Stimulated activated CD4-positive, alpha-beta T cell treated with anti-CD3 and anti-CD28 coated beads, TNF-alpha, amount 100 ng/mL, for 1 hour (primary cell): ENCODE measurements at regions not wholly inside any gene's neighbourhood (a gene's known extent, or its start where the extent isn't known, plus 50 kb on each side); places are given as distances from the start of the nearest gene placed in this dataset.

Experiments used
- DNase-seq, 3 donors: peaks; one replicate each; pipeline ENCODE4 v3.0.0-alpha.2; 2020; ENCODE audit warnings: low read depth in 3 of 3, low spot score in 1 of 3

DNA sequence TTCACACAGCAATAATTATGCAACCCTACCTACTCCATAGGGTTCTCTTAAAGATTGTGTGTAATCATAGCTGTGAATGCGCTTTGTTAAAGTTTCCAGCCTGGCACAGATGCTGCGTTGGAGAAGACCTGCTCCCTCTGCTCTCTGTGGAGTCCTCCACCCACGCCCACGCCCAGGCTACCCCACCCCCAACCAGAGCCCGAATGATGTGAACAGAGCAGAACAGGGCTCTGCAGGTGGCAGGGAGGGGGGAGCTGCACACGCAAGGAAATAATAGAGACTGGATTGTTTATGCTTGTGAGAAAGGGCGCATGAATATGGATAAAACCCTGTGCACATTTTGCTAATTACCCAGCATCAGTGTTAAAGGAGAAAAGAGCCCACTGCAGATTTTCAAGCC, 447.5 kb downstream of the BCL11A start:
- no peak for DNase-seq

DNA sequence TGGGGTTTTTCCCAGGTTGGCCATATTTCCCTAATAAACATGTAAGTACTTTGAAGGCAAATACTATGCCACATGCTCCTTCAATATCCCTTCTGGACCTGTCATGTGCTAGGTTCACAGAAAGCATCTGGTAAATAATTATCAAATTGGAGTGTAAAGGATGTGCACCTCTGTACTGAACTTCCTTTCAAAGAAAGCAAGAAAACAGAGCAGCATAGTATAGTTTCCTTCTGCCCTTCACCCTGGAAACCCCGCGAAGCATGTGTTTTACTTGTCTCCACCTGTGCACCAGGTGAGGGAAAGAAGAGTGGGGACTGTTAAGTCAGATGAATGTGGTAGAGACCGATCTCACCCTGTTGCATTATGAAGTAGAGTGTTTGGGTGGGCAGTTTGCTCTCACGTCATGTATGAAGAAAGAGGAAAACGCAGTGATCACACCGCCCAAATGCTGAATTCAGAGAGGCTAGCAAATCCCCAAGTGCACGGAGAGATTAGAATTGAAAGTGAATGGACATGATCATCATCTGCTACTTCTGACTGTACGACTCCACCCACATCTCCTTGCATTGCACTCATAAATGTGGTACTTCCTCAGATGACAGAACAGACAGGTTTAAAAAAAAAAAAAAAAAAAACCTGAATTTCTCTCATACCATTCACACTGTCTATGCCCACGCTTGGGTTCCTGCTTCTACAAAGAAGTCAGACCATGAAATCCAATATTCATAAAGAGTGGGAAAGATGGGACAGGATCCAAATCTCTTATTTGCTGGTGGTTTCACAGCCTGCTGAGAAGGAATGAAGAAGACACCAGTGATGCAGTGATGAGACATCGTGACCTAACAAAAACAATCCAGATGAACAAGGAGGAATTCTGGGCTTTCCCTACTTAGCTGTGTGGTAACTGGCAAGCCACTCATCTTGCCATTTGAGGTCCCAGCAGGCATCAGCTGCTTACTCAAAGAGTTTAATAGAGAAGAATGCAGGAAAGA, 448.6 kb downstream of the BCL11A start:
- no peak for DNase-seq

DNA sequence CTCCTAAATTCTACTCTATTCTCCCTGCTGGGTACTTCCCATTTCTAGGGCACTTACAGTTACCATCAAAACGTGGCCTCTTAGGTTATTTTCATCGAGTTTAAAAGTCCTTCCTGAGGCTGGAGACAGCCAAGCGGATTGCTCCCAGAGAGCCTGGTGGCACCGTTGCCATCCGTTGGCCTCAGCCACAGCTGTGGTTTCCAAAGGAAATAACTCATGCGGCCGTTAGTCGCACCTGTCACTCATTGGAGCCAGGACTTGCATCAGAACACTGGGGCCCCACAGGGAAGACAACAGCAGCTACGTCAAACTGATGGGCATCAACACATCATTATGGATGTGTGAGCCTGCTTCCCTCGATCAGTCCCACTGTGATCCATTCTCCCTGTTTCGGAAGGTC, 453.4 kb downstream of the BCL11A start:
- no peak for DNase-seq

DNA sequence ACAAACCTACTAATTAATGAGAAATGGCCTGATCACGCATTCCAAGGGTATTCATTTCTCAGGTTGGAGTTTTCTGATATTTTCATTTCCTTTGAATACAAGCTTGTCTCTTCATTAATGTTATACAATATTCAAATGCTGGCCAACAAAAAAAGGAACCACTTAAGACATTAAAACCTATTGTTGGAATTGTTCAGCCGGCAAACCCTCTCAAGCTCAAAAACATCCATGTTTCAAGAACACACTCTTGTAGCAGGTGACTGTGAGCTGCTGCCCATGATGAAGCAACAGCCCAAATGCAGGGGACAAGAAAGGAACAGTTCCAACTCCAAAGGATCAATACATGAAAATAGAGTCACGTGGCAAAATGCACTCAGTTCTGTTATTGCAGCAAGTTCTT, 454.5 kb downstream of the BCL11A start:
- no peak for DNase-seq

DNA sequence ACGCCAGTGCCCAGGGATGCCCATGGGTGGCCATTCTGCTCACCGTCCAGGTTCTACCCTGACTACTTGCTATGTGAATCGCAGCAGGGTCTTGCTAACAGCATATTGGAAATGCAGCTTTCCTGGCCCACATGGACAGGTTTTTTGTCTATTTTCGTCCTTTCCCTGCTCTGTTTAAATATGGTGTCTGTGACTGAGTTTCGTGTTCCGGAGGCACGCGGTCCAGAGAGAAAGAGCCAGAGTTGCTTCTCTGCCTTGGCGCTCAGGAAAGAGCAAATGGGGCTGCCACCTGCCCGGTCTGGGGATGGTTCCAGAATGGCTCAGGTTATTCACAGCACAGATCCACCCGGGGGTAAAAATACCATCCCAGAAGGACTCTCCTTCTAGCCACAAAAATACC, 456.2 kb downstream of the BCL11A start:
- DNase-seq, result no peak

DNA sequence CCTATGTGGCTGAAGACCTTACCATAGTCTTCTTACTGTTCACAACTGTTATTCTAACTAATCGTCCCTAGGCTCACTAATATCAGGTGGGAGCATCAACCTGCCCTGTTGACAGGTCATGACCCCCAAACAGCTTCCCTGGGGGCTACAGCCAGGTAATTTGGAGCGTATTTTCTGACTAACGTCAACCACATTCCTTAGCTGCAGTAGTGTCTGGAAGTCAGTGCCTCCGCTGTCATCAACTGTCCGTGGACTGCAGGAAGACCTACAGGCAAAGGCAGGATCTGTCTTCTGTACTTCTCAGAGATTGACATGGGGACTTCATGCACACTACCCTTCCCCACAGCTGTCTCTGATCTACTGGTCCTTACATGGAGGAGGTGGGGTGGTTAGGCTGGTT, 456.9 kb downstream of the BCL11A start:
- DNase-seq, result no peak

DNA sequence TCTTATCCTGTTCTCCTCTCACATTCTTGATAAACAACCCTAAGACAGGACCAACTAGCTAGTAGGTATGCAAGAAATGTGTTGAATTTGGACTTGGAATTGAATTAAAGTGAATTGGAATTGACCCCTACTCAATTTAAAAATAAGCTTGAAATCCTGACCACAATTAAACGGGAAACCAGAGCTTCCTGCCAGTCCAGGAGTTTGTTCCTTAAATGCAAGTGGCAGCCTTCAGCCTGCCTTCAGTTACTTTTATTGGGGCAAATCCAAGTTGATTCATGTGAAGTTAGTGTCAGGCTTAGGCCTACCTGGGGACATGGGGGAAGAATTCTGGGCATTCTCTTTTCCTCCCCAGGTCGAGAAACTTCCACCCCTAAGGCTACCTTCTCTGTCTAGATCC, 457.6 kb downstream of the BCL11A start:
- DNase-seq, result no peak

DNA sequence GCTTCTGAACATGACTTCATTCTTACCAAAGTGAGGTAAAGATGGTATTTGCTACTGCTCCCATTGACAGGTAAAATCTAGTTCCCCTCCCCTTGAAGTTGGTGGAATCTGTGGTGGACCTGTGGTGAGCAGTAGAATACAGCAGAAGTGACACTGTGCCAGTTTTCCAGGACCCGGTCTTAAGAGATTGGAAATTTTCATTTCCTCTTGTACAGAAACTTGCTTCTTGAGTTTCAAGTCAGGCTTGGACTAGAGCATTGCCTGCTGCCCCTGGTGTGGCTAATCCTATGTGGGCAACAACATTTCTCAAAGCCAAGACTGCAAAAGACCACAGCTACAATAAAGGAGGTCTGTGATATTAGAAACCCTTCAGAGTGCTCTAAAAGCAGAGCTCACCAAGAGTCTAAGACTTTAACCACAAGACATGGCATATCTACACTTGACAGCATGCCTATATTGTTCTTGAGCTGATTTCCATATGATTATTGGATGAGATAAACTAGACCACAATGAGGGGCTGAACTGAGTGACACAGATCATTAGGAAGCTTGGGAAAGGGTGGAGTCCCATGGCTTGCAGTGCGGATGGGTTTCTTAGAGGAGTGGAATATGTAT, 458.1 kb downstream of the BCL11A start:
- DNase-seq, result no peak

DNA sequence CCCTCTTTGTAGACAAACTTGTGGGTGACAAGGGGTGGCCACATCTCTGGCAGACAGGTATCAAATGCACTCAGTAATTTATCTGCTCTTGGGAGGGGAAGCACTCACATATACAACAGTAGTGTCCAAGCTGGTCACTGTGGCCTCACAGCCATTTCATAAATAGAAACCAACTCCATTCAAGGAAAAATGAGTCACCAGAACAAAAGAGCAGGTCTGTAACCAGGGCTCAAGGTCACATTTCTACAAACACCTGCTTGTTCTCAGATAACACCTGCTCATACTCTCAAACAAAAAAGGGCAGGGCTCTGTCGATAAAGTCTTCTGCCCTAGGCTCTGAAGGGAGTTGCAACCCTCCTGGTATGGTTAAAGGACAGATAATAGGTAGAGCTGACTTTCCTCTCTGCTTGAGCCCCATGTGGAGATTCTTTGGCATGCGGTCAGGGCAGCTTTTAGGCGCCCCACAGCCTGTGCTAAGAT, 459.0 kb downstream of the BCL11A start:
- no peak for DNase-seq

DNA sequence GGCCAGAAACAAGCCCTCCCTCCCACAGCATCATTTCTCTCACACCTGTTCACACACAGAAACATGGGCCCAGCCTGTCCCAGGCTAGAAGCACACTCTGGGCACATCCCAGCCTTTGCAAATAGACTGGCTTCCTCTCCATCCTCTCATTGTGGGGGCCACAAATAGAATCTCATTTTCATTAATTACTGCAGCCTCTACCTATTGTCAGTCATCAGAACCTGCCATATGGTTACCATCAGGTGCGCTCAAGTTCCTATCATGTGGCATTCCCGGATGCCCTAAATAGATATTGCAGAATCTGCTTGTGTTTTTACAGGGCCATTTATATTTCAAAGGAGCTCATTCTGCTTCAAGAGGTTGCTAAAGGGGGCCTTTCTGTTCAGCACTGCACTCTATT, 460.7 kb downstream of the BCL11A start:
- DNase-seq, result no peak

DNA sequence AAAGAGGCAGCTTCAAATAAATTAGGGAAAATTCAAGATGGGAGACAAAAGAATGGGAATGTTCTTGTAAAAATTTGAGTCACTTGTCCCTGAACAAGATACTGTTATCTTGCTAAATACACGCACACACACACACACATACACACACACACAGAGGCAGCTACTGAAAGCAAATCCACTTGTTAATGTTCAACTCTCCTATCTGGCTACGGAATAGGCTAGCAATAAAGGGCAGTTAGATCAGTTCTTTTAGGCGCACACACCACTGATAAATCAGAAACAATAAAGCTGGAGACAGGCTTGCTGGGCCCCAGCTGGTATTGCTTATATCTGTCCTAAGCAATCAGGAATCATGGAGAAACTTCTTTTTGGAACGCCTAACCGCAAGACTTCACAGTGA, 461.6 kb downstream of the BCL11A start:
- DNase-seq, result no peak

DNA sequence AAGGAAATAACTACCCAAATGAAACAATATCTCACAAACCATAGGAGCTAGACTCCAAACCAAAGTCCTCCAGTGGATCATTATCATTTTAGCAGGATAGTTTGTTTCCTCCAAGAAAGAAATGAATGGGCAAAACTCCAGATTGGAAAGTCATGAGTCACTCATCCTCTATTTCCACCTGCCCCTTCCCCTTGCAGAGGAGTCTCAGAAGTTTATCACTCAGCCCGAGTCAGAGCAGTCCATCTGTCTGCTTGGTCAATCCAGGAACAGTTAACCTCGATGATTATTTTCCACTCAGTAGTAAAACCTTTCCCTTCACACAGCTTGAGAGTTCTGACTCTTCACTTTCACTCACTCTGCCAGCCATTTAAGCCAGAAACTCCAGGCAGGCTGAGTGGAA, 462.2 kb downstream of the BCL11A start:
- DNase-seq, result no peak

DNA sequence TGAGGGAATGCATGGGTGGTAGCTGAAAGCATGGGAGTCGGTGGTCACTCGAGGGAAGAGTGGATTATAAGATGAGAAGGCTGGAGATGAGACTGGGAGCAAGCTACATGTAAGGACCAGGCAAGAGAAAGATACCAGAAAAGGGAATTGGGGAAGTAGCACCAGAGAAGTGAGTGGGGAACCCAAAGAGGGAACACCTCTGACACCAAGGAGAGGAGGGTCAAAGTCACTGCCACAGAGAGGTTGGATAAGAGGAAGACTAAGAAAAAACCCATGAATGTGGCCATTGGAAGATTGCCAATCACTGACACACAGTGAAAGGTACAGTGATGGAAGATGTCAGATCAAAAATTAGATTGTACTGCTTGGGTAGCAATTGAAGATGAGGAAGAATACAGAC, 473.9 kb downstream of the BCL11A start:
- DNase-seq, result no peak

DNA sequence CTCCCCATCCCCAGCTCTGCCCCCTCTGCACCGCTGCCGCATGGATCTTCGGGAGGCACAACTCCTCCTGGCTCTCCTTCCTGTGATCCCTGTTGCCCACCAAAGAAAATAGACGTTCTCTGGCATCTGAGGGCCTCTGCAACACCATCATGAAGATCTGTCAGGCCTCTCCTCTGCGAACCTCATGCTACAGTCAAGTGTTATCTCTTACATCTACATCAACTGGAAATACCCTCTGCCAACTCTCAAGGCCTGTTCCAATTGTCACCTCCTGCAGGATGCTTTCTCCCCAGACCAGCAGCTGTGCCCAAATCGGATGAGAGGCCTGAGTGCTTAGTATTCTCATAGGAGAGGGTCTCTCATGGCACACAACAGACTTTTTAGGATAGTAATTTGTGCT, 478.4 kb downstream of the BCL11A start:
- no peak for DNase-seq

DNA sequence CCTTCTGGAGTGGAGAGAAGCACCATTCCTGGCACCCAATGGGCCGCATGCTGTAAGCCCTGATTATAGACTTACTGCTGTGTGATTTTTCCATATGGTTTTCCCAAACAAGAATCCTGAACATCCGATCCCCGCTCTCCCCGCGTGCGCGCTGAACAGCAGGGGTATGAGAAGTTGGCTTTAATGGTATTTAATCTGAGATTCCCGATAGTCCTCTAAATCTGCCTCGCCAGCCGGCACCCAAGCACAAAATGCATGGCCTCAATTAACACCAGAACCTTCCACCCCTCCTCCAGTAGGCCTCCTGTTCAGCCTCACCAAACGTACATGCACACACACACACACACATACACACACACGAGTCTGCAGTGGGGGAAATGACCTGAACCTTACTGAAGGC, 480.3 kb downstream of the BCL11A start:
- DNase-seq, result no peak

DNA sequence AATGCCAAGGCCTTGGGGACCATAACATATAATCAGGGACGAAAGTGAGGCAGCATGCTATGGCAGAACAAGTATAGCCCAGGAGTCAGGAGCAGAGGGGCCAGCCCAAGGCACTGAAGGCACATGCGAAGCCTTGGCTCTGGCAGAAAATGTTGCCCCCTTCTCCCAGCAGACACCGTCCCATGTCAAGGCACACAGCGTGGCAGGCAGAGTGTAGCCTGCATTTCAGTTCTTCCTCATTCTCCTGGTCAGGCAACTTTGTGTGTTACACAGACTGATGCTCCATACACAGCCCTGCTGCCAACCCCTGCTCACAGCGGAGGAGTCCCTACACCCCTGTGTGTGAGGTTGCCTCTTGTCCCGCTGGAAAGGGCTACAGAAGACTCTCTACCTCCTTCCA, 480.8 kb downstream of the BCL11A start:
- DNase-seq, result no peak

DNA sequence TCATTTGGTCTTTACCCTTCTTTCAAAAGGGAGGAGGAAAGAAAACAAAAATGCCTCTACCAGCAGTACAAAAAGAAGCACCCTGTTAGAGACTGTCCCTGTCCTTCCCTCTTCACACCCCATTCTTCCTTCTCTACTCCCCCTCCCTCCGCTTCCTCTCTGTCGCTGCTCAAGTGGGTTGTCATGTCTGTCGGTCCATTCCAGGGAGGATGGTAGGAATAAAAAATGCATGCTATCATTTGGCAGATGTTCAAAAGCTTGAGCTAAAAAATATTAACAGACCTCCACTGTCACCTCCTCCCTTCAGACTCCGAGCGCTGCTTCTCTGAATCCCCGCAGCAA, 482.0 kb downstream of the BCL11A start:
- DNase-seq, result no peak

DNA sequence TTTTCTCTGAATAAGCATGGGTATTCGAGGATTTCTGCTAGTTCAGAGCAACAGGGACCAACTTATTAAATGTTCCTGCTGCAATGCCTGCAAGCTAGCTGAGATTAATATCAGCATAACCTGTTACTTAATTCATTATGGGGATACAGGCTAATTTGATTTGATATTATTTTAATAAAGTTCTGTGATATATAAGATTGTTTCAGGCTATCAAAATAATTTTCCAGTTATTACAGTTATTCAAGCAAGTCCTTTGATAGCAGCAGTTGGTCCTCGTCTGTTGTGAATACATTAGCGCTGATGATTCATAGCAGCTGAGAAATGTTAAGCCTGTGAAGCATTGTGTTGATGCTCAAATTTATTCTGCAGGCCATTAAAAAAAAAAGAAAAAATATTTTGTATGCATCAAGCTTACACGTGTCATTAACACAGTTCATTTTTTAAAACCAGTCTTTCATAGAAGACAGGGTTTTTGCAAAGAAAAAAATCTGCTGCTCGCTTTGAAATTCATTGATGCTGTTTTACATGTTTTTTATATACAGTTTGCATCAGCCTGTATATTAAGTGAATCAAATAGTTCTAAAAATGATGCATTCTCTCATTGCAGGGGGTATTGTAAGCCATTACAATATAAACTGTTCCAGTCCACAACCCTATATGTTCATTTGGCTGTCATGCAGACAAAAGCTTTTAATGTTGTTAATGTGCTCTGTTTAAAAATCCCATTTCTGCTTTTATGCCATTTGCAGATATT, 482.5 kb downstream of the BCL11A start:
- DNase-seq, result no peak

DNA sequence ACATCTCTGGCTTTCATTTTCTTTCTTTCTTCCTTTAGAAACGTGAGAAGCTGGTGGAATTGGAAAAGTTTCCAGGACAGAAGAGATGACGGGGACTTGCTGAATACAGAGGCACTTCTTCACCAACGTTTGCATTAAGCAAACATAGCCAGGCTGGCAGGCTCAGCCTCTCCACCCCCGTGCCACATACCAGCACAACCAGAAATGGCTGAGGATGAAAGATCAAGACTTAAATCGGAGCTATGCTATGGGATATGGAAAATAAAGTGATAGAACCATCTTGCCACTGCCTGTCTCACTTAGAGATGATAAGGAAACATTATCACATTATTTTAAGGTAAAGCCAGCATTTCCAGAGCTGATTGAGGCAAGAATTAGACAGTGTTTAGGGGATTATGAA, 483.3 kb downstream of the BCL11A start:
- DNase-seq, result no peak

DNA sequence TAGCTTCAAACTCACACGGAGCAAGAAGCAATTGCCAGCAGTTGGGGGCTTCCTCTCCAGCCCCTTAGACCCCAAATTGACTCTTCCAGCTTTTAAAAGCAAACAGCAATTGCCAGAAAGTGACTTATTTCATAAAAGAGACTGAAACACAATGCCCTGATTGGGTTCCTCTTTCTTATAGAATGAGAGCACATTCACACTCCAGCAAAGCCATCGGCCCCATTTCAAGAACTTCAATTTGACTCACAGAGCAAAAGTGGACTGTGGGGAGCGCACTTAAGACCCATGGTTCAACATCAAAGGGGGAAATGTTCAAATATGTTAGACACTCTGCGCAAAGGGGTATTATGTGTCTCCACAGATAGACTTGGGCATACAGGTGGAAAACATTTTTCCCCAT, 484.7 kb downstream of the BCL11A start:
- DNase-seq, result no peak

DNA sequence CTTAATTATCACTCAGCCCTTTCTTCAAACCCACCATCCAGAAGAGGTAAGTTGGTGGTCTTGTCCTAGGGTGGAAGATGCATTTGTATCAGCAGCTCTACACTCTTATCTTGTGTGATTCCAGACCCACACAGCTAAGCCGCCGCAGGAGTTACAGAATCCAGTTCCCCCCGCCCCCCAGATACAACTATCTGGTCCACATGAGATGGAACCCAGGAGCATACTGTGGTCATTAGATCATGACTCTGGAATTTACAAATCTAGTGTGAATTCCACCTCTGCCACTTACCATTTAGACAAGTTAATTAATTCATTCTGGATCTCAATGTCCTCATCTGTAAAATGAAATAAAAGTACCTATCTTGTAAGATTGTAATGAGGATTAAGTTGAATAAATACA, 486.4 kb downstream of the BCL11A start:
- DNase-seq, result no peak
